ENCODE measurements at regions not wholly inside any gene's neighbourhood (a gene's known extent, or its start where the extent isn't known, plus 50 kb on each side); places are given as distances from the start of the nearest gene placed in this dataset.

DNA sequence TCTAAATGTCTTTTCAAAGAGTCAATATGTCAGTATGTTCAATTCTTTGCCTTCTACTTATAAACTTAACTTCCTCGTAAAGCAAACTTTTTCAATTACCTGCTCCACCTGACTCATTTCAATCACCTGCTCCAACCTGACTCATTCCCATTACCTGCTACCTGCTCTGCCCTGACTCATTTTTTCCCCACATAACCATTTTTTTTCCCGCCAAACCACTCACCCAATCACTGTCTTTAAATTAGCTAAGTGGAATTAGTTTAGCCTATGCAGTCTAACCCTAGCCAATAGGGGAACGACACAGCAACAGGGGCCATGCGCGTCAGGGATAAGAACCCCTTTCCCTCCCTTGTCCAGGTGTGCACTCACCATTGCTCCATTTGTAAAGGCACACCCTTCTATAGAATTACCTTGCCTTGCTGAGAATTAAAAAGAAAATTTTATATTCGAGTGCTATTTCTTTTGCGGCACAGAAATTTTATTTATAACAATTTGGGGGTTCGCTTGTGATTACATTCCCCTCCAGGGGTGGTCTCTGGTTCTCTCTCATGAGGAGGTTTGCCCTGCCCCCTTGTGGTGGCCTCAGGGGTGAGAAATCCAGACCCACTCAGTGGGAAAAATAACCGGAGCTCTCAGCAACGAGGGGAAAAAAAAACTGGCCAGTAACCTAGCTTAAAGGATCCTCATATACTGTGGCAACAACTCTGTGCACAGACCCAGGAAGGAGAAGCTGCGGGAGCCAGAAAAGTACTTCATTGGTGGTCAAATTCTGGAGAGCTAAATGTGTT is 193.1 kb downstream of the ZNF486 start:
- no peak for TF ChIP-seq POLR2A (IDR thresholded peaks at IDR 0.05; ENCODE audit: low read depth, low read length)
- TF ChIP-seq CTCF (conservative IDR thresholded peaks at IDR 0.05; ENCODE audit: low read depth, low read length) = no peak
- no peak for TF ChIP-seq CHD1 (IDR thresholded peaks at IDR 0.05; ENCODE audit: low read depth, low read length)
- TF ChIP-seq CEBPB (IDR thresholded peaks at IDR 0.05; ENCODE audit: low read depth, low read length) = no peak
- TF ChIP-seq MAZ (IDR thresholded peaks at IDR 0.05; ENCODE audit: borderline replicate concordance, low read depth, low read length) = no peak
- TF ChIP-seq RFX5 (IDR thresholded peaks at IDR 0.05; ENCODE audit: low read depth, low read length) = no peak
- TF ChIP-seq MAFK (IDR thresholded peaks at IDR 0.05; ENCODE audit: low read depth, low read length) = no peak
- no peak for TF ChIP-seq SMC3 (IDR thresholded peaks at IDR 0.05; ENCODE audit: low read depth, low read length)
- no peak for TF ChIP-seq RAD21 (IDR thresholded peaks at IDR 0.05; ENCODE audit: low read length)
- no peak for TF ChIP-seq BHLHE40 (IDR thresholded peaks at IDR 0.05; ENCODE audit: low read depth, low read length)
- TF ChIP-seq MXI1 (IDR thresholded peaks at IDR 0.05; ENCODE audit: borderline replicate concordance, low read depth, low read length) = no peak
